SU-DHL-6 (cell line): ENCODE measurements at regions not wholly inside any gene's neighbourhood (a gene's known extent, or its start where the extent isn't known, plus 50 kb on each side); places are given as distances from the start of the nearest gene placed in this dataset.

Experiments used
- H2AFZ ChIP-seq: fragments of 200-600 bp; sonication (generic); 2 replicates; pipeline ENCODE4 v1.6.1; 2014; ENCODE audit warnings: low read depth, mild to moderate bottlenecking, moderate library complexity, mixed read lengths, antibody characterized with exemption, low read length; ENCODE audit not compliant: severe bottlenecking
- H3F3A ChIP-seq: fragments of 200-600 bp; shearing (Covaris generic); 2 replicates; pipeline ENCODE4 v1.6.0; 2016; ENCODE audit warnings: antibody characterized with exemption, mild to moderate bottlenecking; ENCODE audit not compliant: insufficient read depth
- H3K27ac ChIP-seq: fragments of 200-600 bp; sonication (generic); 2 replicates; pipeline ENCODE4 v1.5.1; 2016; ENCODE audit warnings: low read depth, mild to moderate bottlenecking, low read length, moderate library complexity, mixed read lengths
- H3K27me3 ChIP-seq: fragments of 200-600 bp; sonication (generic), shearing (Covaris generic); 2 replicates; pipeline ENCODE4 v1.6.0; 2014; ENCODE audit warnings: mild to moderate bottlenecking, low read length
- H3K36me3 ChIP-seq: fragments of 200-600 bp; sonication (generic); 2 replicates; pipeline ENCODE4 v1.6.1; 2014; ENCODE audit warnings: mild to moderate bottlenecking, low read length, mixed read lengths
- H3K4me2 ChIP-seq: fragments of 300-600, 200-600 bp; shearing (Covaris generic), sonication (generic); 2 replicates; pipeline ENCODE4 v1.6.0; 2014; ENCODE audit warnings: low read length, low read depth, mild to moderate bottlenecking; ENCODE audit not compliant: poor library complexity, severe bottlenecking
- H3K4me3 ChIP-seq: fragments of 200-600 bp; sonication (generic); 2 replicates; pipeline ENCODE4 v1.5.1; 2014; ENCODE audit warnings: antibody characterized with exemption, low read length, mild to moderate bottlenecking, mixed read lengths; ENCODE audit not compliant: insufficient read depth, poor library complexity, severe bottlenecking
- H3K79me2 ChIP-seq: fragments of 200-600 bp; sonication (generic); 2 replicates; pipeline ENCODE4 v1.6.1; 2014; ENCODE audit warnings: mild to moderate bottlenecking, low read length, moderate library complexity; ENCODE audit not compliant: insufficient read depth
- H3K9ac ChIP-seq: fragments of 200-600 bp; sonication (generic); 2 replicates; pipeline ENCODE4 v1.7.0; 2014; ENCODE audit warnings: mild to moderate bottlenecking, low read length
- H3K9me2 ChIP-seq: fragments of 200-600 bp; sonication (generic); replicated peaks from 2 replicates; pipeline ENCODE4 v1.6.1; 2014; ENCODE audit warnings: low read length; ENCODE audit not compliant: insufficient read depth
- H3K9me3 ChIP-seq: fragments of 200-600 bp; sonication (generic); 2 replicates; pipeline ENCODE4 v1.6.1; 2014; ENCODE audit warnings: low read length, mixed read lengths; ENCODE audit not compliant: insufficient read depth
- H4K20me1 ChIP-seq: fragments of 200-600 bp; sonication (generic); 2 replicates; pipeline ENCODE4 v1.6.1; 2014; ENCODE audit warnings: low read depth, mild to moderate bottlenecking, antibody characterized with exemption, low read length, moderate library complexity, mixed read lengths
- CTCF ChIP-seq: fragments of 200-600 bp; sonication (generic); IDR thresholded peaks from one replicate; pipeline ENCODE4 v1.5.1; 2017; ENCODE audit warnings: antibody characterized with exemption, mild to moderate bottlenecking, low read length, moderate library complexity; ENCODE audit not compliant: insufficient read depth, poor library complexity, severe bottlenecking
- EZH2phosphoT487 ChIP-seq: fragments of 200-600 bp; sonication (generic), shearing (Covaris generic); conservative IDR thresholded peaks from 2 replicates; pipeline ENCODE4 v1.6.1; 2018; ENCODE audit warnings: mild to moderate bottlenecking, antibody characterized with exemption, low read length, moderate library complexity, mixed read lengths

GRCh38 chr15:62857411-62857853 lies 185.1 kb upstream of the TPM1 start:
- Histone ChIP-seq H3K79me2 (no peaks in the 10 kb centered on the region), H3K9ac (no peak overlapping the region), H2AFZ (no peak overlapping the region), H3K27ac (no peak overlapping the region), H4K20me1 (no peaks in the 10 kb centered on the region), H3F3A (no peaks in the 10 kb centered on the region), H3K27me3 (no peaks in the 10 kb centered on the region), H3K4me2 (no peak overlapping the region), H3K4me3 (no peak overlapping the region), H3K9me2 (no peaks in the 10 kb centered on the region), H3K36me3 (no peaks in the 10 kb centered on the region), H3K9me3 (no peaks in the 10 kb centered on the region)
- no peak for TF ChIP-seq CTCF
- TF ChIP-seq EZH2phosphoT487, result no peak

GRCh38 chr15:62858343-62858742 lies 184.2 kb upstream of the TPM1 start:
- Histone ChIP-seq H3K27me3 (no peaks in the 10 kb centered on the region), H3F3A (no peaks in the 10 kb centered on the region), H4K20me1 (no peaks in the 10 kb centered on the region), H3K27ac (no peak overlapping the region), H3K9me2 (no peaks in the 10 kb centered on the region), H3K9me3 (no peaks in the 10 kb centered on the region), H3K79me2 (no peaks in the 10 kb centered on the region), H3K4me2 (no peak overlapping the region), H3K36me3 (no peaks in the 10 kb centered on the region), H3K4me3 (no peak overlapping the region), H3K9ac (no peak overlapping the region), H2AFZ (no peak overlapping the region)
- TF ChIP-seq CTCF (no peak), EZH2phosphoT487 (no peak)

- no peaks in the 10 kb centered on the region for H3K79me2 ChIP-seq
- H3K9me2 ChIP-seq, result no peaks in the 10 kb centered on the region
- TF ChIP-seq EZH2phosphoT487 (no peak), CTCF (no peak)
- H3K9ac ChIP-seq, result no peak overlapping the region
- no peak overlapping the region for H3K27ac ChIP-seq
- no peak overlapping the region for H3K4me3 ChIP-seq
- H3K36me3 ChIP-seq, result no peaks in the 10 kb centered on the region
- no peaks in the 10 kb centered on the region for H3K27me3 ChIP-seq
- no peaks in the 10 kb centered on the region for H3F3A ChIP-seq
- no peaks in the 10 kb centered on the region for H4K20me1 ChIP-seq
- no peak overlapping the region for H2AFZ ChIP-seq
- no peaks in the 10 kb centered on the region for H3K9me3 ChIP-seq
- no peak overlapping the region for H3K4me2 ChIP-seq
Measured at GRCh38 chr15:62862717-62863116, 179.8 kb upstream of the TPM1 start.
